ENCODE measurements at regions not wholly inside any gene's neighbourhood (a gene's known extent, or its start where the extent isn't known, plus 50 kb on each side); places are given as distances from the start of the nearest gene placed in this dataset.

- no peak for DNase-seq (ENCODE audit: low spot score in 2 of 2, unreplicated experiment in 2 of 2)
- H3K9me3 Mint-ChIP-seq: peaks cover 10% of the 10 kb centered on the region
- H3K36me3 Mint-ChIP-seq: no peaks in the 10 kb centered on the region
- peaks cover 12% of the 10 kb centered on the region for H3K27me3 Mint-ChIP-seq (ENCODE audit: low read depth)
- H3K27ac Mint-ChIP-seq: peak overlapping the region; percentile 76
- H3K4me1 Mint-ChIP-seq: peaks cover 19% of the 10 kb centered on the region
- H3K4me3 Mint-ChIP-seq: no peak overlapping the region
- TF ChIP-seq, protein P1, sequence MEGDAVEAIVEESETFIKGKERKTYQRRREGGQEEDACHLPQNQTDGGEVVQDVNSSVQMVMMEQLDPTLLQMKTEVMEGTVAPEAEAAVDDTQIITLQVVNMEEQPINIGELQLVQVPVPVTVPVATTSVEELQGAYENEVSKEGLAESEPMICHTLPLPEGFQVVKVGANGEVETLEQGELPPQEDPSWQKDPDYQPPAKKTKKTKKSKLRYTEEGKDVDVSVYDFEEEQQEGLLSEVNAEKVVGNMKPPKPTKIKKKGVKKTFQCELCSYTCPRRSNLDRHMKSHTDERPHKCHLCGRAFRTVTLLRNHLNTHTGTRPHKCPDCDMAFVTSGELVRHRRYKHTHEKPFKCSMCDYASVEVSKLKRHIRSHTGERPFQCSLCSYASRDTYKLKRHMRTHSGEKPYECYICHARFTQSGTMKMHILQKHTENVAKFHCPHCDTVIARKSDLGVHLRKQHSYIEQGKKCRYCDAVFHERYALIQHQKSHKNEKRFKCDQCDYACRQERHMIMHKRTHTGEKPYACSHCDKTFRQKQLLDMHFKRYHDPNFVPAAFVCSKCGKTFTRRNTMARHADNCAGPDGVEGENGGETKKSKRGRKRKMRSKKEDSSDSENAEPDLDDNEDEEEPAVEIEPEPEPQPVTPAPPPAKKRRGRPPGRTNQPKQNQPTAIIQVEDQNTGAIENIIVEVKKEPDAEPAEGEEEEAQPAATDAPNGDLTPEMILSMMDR (IDR thresholded peaks at IDR 0.05; ENCODE audit: unreplicated experiment): no peak
Observed at GRCh38 chr4:128393101-128393704, 105.6 kb upstream of the PGRMC2 start.

DNA sequence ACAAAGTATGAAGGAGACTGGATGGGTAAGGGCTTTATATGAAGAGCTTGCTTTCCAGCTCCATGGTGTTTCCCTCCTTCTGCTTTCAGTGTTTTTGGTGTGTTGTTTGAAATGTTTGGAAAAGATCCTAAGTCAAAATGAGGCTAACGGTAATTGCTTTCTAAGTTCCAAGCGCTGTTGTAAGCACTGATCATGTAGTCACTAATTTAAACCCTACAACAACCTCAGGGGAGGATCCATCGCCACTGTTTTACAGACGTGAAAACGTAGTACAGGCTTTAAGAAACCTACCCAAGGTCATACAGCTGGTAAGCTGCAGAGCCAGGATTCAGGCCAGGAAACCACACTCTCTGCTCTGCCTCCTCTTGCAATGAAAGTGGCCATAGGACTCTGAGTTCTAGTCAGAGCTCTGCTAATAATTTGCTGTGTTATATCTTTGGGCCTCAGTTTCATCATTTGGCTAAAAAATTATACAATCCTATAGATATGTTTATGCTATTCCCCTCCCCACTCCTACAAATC is 102.9 kb upstream of the PGRMC2 start:
- no peaks in the 10 kb centered on the region for H3K9me3 Mint-ChIP-seq
- TF ChIP-seq, protein P1 (IDR thresholded peaks at IDR 0.05; ENCODE audit: unreplicated experiment): no peak
- peaks cover 19% of the 10 kb centered on the region for H3K27me3 Mint-ChIP-seq (ENCODE audit: low read depth)
- H3K4me3 Mint-ChIP-seq: no peak overlapping the region
- H3K27ac Mint-ChIP-seq: no peak overlapping the region
- no peak for DNase-seq (ENCODE audit: low spot score in 2 of 2, unreplicated experiment in 2 of 2)
- H3K4me1 Mint-ChIP-seq: peaks cover 37% of the 10 kb centered on the region
- H3K36me3 Mint-ChIP-seq: no peaks in the 10 kb centered on the region

- H3K9me3 Mint-ChIP-seq: no peaks in the 10 kb centered on the region
- peaks cover 22% of the 10 kb centered on the region for H3K27me3 Mint-ChIP-seq (ENCODE audit: low read depth)
- peaks cover 51% of the 10 kb centered on the region for H3K4me1 Mint-ChIP-seq
- no peak overlapping the region for H3K4me3 Mint-ChIP-seq
- H3K36me3 Mint-ChIP-seq: no peaks in the 10 kb centered on the region
- H3K27ac Mint-ChIP-seq: no peak overlapping the region
- TF ChIP-seq, protein P1 (IDR thresholded peaks at IDR 0.05; ENCODE audit: unreplicated experiment): no peak
- no peak for DNase-seq (ENCODE audit: low spot score in 2 of 2, unreplicated experiment in 2 of 2)
Observed at GRCh38 chr4:128388796-128389195, 101.2 kb upstream of the PGRMC2 start.

- peaks cover 48% of the 10 kb centered on the region for H3K4me1 Mint-ChIP-seq
- no peak overlapping the region for H3K4me3 Mint-ChIP-seq
- H3K36me3 Mint-ChIP-seq: no peaks in the 10 kb centered on the region
- TF ChIP-seq, protein P1 (IDR thresholded peaks at IDR 0.05; ENCODE audit: unreplicated experiment): no peak
- H3K27ac Mint-ChIP-seq: no peak overlapping the region
- H3K9me3 Mint-ChIP-seq: no peaks in the 10 kb centered on the region
- H3K27me3 Mint-ChIP-seq (ENCODE audit: low read depth): peaks cover 22% of the 10 kb centered on the region
- no peak for DNase-seq (ENCODE audit: low spot score in 2 of 2, unreplicated experiment in 2 of 2)
Observed at GRCh38 chr4:128388352-128388630, 100.7 kb upstream of the PGRMC2 start.

DNA sequence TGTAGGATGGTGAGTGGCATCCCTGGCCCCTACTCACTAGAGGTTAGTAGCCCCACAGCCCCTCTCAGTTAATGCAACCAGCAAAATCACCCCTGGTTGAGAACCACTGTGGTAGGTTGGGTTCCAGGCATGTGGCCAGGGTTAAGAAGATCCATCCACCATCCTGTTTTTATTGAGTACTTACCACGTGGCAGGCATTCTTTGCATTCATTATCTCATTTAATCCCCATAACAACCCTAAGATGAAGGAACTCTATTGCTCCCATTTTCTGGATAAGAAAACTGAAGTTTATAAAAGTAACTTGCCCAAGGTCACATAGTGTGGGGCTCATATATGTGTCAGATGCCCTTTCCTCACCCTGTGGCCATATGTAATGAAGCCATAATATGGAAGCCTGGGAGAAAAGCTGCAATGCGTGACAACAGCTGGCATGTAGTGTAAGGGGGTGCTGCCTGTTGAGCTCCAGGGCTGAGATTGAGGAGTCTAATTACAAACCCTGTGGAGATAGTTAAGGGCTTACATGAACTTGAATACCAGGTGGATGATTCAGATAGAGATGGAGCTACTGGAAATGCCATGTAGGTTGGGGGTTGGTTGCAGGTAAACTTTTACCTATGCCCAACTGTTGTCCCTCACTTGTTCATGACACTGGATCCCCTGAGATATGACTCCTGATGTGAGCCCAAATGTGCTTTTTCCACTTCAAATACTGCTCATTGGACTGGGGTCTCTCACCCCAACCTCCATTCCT is 100.2 kb upstream of the PGRMC2 start:
- Mint-ChIP-seq H3K27me3 (ENCODE audit: low read depth) (peaks cover 22% of the 10 kb centered on the region), H3K4me1 (peaks cover 43% of the 10 kb centered on the region), H3K36me3 (no peaks in the 10 kb centered on the region), H3K27ac (no peak overlapping the region), H3K9me3 (no peaks in the 10 kb centered on the region), H3K4me3 (no peak overlapping the region)
- DNase-seq (ENCODE audit: low spot score in 2 of 2, unreplicated experiment in 2 of 2): no peak
- TF ChIP-seq, protein P1 (IDR thresholded peaks at IDR 0.05; ENCODE audit: unreplicated experiment): no peak

Data from mesothelial cell of epicardium (in vitro differentiated cells).